Activated CD4-positive, alpha-beta T cell treated with anti-CD3 and anti-CD28 coated beads for 36 hours (primary cell): ENCODE measurements at regions not wholly inside any gene's neighbourhood (a gene's known extent, or its start where the extent isn't known, plus 50 kb on each side); places are given as distances from the start of the nearest gene placed in this dataset.

Source experiments
- ATAC-seq: fragments of 200-7000 bp; cut with Tn5 transposase; one replicate; pipeline ENCODE4 v1.10.0; 2021; ENCODE audit warnings: mild to moderate bottlenecking, moderate library complexity
- CTCF ChIA-PET: fragments of 350-600 bp; sonication (Branson Sonifier 250); formaldehyde crosslinking; loops from one replicate; lab custom pipeline; 2021; ENCODE audit warnings: antibody characterized with exemption; lab: Charles Lee
- POLR2A ChIA-PET: fragments of 350-600 bp; sonication (Branson Sonifier 250); formaldehyde crosslinking; loops from one replicate; lab custom pipeline; 2021; ENCODE audit warnings: antibody characterized with exemption, inconsistent platforms; lab: Charles Lee
- DNase-seq: peaks from one replicate; pipeline ENCODE4 v3.0.0-alpha.2; 2020
- H3K27ac Mint-ChIP-seq: one replicate; pipeline ENCODE4 v1.8.0; 2021; ENCODE audit warnings: mixed read lengths
- H3K27me3 Mint-ChIP-seq: one replicate; pipeline ENCODE4 v1.8.0; 2021; ENCODE audit warnings: mixed read lengths
- H3K36me3 Mint-ChIP-seq: one replicate; pipeline ENCODE4 v1.8.0; 2021; ENCODE audit warnings: low read depth, mixed read lengths
- H3K4me1 Mint-ChIP-seq: one replicate; pipeline ENCODE4 v1.8.0; 2021; ENCODE audit warnings: mixed read lengths
- H3K4me3 Mint-ChIP-seq: one replicate; pipeline ENCODE4 v1.8.0; 2021; ENCODE audit warnings: mild to moderate bottlenecking, moderate library complexity, mixed read lengths
- H3K9me3 Mint-ChIP-seq: one replicate; pipeline ENCODE4 v1.8.0; 2021; ENCODE audit warnings: low read depth, mixed read lengths
- intact Hi-C, 2 experiments: fragments of 100-400 bp; cut with DNase I in 1 of 2; cut with micrococcal nuclease in 1 of 2; formaldehyde crosslinking; loops; one replicate each; pipeline versions ENCODE4 v1.14.2 to v1.15.1; 2022 to 2024; cut with DNase I, micrococcal nuclease

DNA sequence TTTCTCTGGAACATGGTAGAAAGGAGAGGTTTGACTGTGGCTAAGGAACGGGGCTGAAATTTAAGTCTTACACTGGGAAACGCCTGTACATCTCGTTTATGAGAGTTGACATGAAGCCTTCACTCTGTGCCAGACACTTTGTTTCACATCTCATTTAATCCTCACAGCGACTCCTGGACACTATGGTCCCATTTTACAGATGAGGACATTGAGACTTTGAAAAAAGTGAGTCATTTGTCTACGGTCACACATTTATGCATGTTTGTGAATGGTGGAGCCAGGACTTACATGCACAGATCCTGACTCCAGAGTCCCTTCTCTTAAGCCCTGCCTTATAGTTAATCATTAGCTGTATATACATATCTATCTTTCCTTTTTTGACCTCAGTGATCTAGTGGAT lies 318.4 kb upstream of the EEF2KMT start:
- H3K27ac Mint-ChIP-seq, result no peak overlapping the region
- peaks cover 1% of the 10 kb centered on the region for H3K9me3 Mint-ChIP-seq
- ATAC-seq (no peak), DNase-seq (no peak)
- no peaks in the 10 kb centered on the region for H3K36me3 Mint-ChIP-seq
- intact Hi-C loops, result no loop called here
- peaks cover 3% of the 10 kb centered on the region for H3K27me3 Mint-ChIP-seq
- no peak overlapping the region for H3K4me3 Mint-ChIP-seq
- POLR2A ChIA-PET, result no interaction called here
- CTCF ChIA-PET, result no interaction called here
- H3K4me1 Mint-ChIP-seq, result no peaks in the 10 kb centered on the region

DNA sequence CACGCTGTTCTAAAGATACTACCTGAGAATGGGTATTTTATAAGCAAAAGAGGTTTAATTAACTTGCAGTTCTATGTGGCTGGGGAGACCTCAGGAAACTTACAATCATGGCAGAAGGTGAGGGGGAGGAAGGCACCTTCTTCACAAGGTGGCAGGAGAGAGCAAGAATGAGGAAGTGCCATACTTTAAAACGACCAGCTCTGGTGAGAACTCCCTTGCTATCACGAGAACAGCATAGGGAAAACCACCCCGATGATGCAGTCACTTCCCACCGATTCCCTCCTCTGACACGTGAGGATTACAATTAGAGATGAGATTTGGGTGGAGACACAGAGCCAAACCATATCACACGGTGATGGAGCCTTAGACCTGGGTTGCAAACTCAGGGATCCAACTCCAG lies 317.5 kb upstream of the EEF2KMT start:
- peaks cover 3% of the 10 kb centered on the region for H3K27me3 Mint-ChIP-seq
- peaks cover 4% of the 10 kb centered on the region for H3K9me3 Mint-ChIP-seq
- DNase-seq (no peak), ATAC-seq (no peak)
- H3K36me3 Mint-ChIP-seq, result no peaks in the 10 kb centered on the region
- H3K27ac Mint-ChIP-seq, result no peak overlapping the region
- CTCF ChIA-PET, result interaction anchor here (0.7 kb wide), 2 partner anchors 8 to 15 kb away, joined by 3 to 4 read pairs; no protein-coding TSS in a partner anchor
- H3K4me1 Mint-ChIP-seq, result no peaks in the 10 kb centered on the region
- no peak overlapping the region for H3K4me3 Mint-ChIP-seq
- intact Hi-C loops, result no loop called here
- POLR2A ChIA-PET, result no interaction called here

DNA sequence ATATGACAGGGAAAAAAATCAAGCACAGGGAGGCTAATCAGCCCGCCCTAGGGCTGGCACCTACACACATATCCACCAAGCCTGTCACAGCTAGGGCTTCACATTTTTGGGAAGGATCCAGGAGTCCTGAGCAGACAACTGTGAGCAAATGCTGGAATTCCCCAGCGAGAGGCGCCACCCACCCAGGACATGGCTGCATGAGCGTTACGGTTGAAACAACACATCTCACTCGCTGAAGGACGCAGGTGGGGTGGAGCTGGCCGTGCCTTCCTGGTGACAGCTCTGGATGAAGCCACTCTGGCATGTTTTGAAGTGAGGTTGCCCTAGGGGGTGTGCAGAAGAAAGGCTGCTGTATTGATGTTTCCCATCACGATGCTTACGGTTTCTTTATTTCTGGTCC lies 315.1 kb upstream of the EEF2KMT start:
- Mint-ChIP-seq H3K27ac (no peak overlapping the region), H3K27me3 (peaks cover 3% of the 10 kb centered on the region), H3K36me3 (no peaks in the 10 kb centered on the region), H3K4me1 (no peaks in the 10 kb centered on the region), H3K9me3 (peaks cover 4% of the 10 kb centered on the region), H3K4me3 (no peak overlapping the region)
- ChIA-PET CTCF (interaction anchor here (0.7 kb wide), 1 partner anchor 9 kb away, joined by 3 read pairs; no protein-coding TSS in a partner anchor), POLR2A (no interaction called here)
- intact Hi-C loops, result no loop called here
- no peak for ATAC-seq
- DNase-seq, result peak; percentile 6

DNA sequence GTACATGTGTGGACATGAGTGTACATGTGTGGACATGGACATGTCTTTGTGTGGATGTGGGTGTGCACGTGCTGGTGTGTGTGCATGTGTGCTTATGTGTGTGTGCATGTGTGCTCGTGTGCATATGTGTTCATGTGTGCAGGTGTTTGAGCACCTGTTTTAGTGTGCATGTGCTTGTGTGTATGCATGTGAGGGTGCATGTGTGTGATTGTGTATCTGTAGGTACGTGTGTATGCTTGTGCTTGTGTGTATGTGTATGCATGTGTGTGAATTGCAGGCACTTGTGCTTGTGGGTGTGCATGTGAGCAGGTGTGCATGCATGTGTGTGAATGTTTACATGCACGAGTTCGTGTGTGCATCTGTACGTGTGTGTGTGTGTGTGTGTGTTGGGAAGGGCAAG lies 300.6 kb upstream of the EEF2KMT start:
- no peak overlapping the region for H3K27ac Mint-ChIP-seq
- ATAC-seq (no peak), DNase-seq (no peak)
- intact Hi-C loops, result no loop called here
- H3K4me3 Mint-ChIP-seq, result no peak overlapping the region
- H3K27me3 Mint-ChIP-seq, result peaks cover 9% of the 10 kb centered on the region
- H3K4me1 Mint-ChIP-seq, result no peaks in the 10 kb centered on the region
- no peaks in the 10 kb centered on the region for H3K36me3 Mint-ChIP-seq
- no peaks in the 10 kb centered on the region for H3K9me3 Mint-ChIP-seq
- ChIA-PET POLR2A (no interaction called here), CTCF (no interaction called here)

DNA sequence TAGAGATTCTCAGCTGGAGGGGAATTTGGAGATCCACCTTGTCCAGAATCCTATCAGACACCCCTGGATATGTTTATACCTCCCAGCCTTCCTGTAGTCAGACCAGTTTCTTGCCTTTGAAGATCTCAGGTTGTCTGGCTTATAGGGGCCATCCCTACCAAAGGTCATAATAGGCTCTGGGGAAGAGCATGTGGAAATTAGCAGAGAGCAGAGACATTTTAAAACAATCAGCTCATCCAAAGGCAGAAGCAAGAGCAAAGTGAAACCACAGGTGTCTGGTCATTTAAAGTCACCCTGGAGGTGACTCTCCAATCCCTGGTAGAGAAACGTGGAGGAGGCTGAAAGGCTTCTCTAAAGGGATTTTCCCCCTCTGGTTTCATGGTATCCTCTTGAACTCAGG lies 299.3 kb upstream of the EEF2KMT start:
- intact Hi-C loops, result no loop called here
- no peak for DNase-seq
- Mint-ChIP-seq H3K36me3 (no peaks in the 10 kb centered on the region), H3K4me3 (no peak overlapping the region), H3K4me1 (no peaks in the 10 kb centered on the region), H3K27me3 (peaks cover 9% of the 10 kb centered on the region), H3K9me3 (no peaks in the 10 kb centered on the region), H3K27ac (no peak overlapping the region)
- ChIA-PET CTCF (no interaction called here), POLR2A (no interaction called here)
- no peak for ATAC-seq

DNA sequence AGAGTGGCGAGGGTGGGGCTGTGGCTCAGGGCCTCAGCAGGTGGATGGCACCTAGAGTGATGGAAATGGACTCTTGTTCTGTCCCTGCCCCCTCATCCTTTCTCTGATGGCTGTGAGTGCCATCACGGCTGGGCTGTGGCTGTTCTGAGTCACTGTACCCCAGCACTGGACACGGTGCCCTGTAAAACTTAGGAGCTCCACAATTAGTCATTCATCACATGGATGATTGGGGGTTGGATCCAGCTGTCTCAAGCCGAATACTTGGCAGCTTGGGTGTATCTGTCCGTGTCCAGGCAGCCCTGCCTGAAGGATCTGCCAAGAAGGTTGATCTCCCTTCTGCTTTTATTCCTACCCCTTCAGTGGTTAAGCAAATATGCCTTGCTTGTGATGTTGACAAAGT lies 295.5 kb upstream of the EEF2KMT start:
- no peaks in the 10 kb centered on the region for H3K4me1 Mint-ChIP-seq
- no peak for DNase-seq
- intact Hi-C loops, result no loop called here
- H3K27me3 Mint-ChIP-seq, result peaks cover 3% of the 10 kb centered on the region
- no peaks in the 10 kb centered on the region for H3K9me3 Mint-ChIP-seq
- CTCF ChIA-PET, result no interaction called here
- POLR2A ChIA-PET, result no interaction called here
- ATAC-seq, result no peak
- H3K27ac Mint-ChIP-seq, result no peak overlapping the region
- no peaks in the 10 kb centered on the region for H3K36me3 Mint-ChIP-seq
- H3K4me3 Mint-ChIP-seq, result no peak overlapping the region

DNA sequence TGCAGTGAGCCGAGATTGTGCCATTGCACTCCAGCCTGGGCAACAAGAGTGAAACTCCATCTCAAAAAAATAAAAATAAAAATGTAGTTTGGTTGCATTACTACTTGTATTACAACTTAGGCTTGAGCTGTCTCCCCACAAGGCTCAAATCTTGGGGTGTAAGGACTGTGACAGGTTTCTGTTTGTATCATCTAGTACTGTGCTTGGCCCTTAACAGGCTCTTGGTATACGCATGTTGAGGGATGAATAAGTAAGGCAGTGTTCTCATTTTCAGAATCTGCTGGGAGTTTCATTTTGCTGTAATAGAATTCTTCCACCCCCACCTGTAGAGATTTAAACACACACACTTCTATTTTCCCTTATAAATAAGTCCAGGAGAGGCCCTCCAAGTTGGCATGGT lies 289.4 kb upstream of the EEF2KMT start:
- DNase-seq, result no peak
- ChIA-PET CTCF (no interaction called here), POLR2A (no interaction called here)
- Mint-ChIP-seq H3K27ac (no peak overlapping the region), H3K4me3 (no peak overlapping the region), H3K27me3 (peaks cover 2% of the 10 kb centered on the region), H3K36me3 (no peaks in the 10 kb centered on the region), H3K4me1 (no peaks in the 10 kb centered on the region), H3K9me3 (no peaks in the 10 kb centered on the region)
- intact Hi-C loops, result no loop called here
- no peak for ATAC-seq

DNA sequence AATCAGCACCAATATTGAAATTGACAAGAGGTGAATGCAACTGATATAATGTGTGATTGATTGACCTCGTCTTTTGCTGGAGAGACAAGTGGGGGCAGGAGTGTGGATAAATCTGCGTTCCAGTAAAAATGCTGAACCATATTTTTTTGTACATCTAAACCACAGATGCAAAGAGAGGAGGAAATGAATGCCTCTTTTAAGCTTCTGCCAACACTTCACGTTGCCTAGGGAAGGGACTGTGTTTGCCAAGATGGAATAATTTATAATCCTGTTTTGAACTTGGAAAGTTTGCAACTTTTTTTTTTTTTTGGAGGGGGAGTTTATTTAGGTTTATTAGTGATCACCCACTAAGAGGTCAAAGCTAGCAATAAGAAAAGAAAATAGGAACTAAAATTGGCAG lies 288.2 kb upstream of the EEF2KMT start:
- Mint-ChIP-seq H3K36me3 (no peaks in the 10 kb centered on the region), H3K4me3 (no peak overlapping the region), H3K4me1 (no peaks in the 10 kb centered on the region), H3K27me3 (peaks cover 2% of the 10 kb centered on the region), H3K27ac (no peak overlapping the region), H3K9me3 (no peaks in the 10 kb centered on the region)
- intact Hi-C loops, result no loop called here
- ChIA-PET CTCF (no interaction called here), POLR2A (no interaction called here)
- no peak for ATAC-seq
- DNase-seq, result no peak

DNA sequence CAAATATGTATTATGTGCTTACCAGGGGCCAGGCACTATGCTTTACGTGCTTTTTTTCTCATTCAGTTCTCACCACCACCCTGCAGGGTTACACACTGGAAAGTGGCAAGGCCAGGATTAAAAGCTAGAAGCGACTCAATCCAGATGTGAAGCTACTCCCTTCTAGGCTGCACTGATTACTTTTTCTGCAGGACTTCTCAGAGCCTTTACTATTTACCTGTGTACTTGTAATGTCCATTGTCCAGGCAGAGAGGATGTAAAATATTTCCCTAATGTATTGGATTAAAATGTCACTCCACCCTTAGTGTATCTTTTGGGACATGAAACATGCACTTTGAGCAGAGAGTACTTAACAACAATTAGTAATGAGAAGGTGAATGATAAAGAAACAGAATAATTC lies 287.5 kb upstream of the EEF2KMT start:
- ChIA-PET CTCF (no interaction called here), POLR2A (no interaction called here)
- ATAC-seq (no peak), DNase-seq (no peak)
- Mint-ChIP-seq H3K4me3 (no peak overlapping the region), H3K27ac (no peak overlapping the region), H3K36me3 (no peaks in the 10 kb centered on the region), H3K4me1 (no peaks in the 10 kb centered on the region), H3K9me3 (no peaks in the 10 kb centered on the region), H3K27me3 (peaks cover 2% of the 10 kb centered on the region)
- intact Hi-C loops, result no loop called here

DNA sequence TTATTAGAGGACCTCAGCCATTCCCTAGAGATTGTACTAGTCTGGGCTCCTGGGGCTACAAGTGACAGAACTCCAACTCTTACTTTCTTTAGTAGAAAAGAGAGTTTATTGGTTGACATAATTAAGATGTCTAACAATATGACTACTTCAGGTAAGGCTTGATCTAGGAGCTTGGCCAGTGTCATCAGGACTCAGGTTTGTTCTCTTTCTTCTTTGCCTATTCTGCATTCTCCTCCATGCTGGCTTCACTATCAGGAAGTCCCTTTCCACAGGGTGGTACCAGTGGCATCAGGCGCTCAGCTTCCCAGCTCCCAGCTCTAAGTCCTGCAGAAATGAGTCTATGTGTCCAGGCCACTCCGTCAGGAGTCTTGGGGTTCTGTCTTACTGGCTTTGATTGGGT lies 286.1 kb upstream of the EEF2KMT start:
- Mint-ChIP-seq H3K36me3 (no peaks in the 10 kb centered on the region), H3K27me3 (peaks cover 2% of the 10 kb centered on the region), H3K9me3 (no peaks in the 10 kb centered on the region), H3K4me3 (no peak overlapping the region), H3K27ac (no peak overlapping the region), H3K4me1 (no peaks in the 10 kb centered on the region)
- intact Hi-C loops, result no loop called here
- ATAC-seq, result no peak
- no peak for DNase-seq
- POLR2A ChIA-PET, result no interaction called here
- CTCF ChIA-PET, result no interaction called here

DNA sequence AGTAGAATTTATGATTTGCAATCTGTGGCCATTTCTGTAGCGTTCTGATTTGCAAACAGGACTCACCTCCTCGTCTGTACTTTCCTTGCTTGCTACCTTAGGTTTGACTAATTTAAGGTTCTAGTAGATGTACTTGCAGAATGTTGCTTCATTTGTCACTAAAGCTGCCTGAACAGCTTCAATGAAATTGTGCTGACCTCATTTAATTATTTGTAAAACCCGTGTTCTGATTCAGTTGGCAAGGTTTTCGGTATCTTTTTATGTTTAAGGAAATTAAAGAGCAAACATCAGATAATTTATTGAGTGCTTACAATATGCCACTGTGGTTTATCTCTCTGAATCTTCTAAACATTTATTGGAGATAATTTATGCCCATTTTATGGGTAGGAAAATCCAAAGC lies 284.9 kb upstream of the EEF2KMT start:
- H3K27ac Mint-ChIP-seq, result no peak overlapping the region
- ATAC-seq, result no peak
- intact Hi-C loops, result no loop called here
- ChIA-PET POLR2A (interaction anchor here (0.7 kb wide), 1 partner anchor 135 kb away, joined by 7 read pairs; no protein-coding TSS in a partner anchor), CTCF (no interaction called here)
- H3K9me3 Mint-ChIP-seq, result no peaks in the 10 kb centered on the region
- no peaks in the 10 kb centered on the region for H3K36me3 Mint-ChIP-seq
- no peak for DNase-seq
- H3K27me3 Mint-ChIP-seq, result peaks cover under 1% of the 10 kb centered on the region
- no peak overlapping the region for H3K4me3 Mint-ChIP-seq
- H3K4me1 Mint-ChIP-seq, result no peaks in the 10 kb centered on the region

DNA sequence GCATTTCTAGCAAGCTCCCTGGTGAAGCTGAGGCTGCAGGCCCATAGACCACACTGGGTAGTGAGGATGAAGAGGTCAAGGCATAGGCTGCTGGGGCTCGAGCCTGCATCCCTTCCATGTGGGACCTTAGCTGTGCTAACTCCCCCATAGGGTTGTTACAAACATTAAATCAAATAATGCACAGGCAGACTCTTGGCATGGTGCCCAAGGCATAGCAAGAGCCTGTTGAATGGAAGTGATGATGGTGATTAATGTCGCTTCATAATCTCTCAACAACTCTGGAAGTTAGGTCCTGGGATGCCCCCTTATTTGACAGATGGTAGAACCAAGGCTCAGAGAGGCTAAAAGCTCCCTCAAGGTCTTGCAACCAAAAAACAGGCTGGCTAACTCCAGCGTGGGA lies 283.9 kb upstream of the EEF2KMT start:
- Mint-ChIP-seq H3K36me3 (no peaks in the 10 kb centered on the region), H3K27me3 (peaks cover 6% of the 10 kb centered on the region), H3K4me3 (no peak overlapping the region), H3K9me3 (no peaks in the 10 kb centered on the region), H3K27ac (no peak overlapping the region), H3K4me1 (no peaks in the 10 kb centered on the region)
- CTCF ChIA-PET, result no interaction called here
- no peak for DNase-seq
- intact Hi-C loops, result no loop called here
- no peak for ATAC-seq
- POLR2A ChIA-PET, result interaction anchor here (0.7 kb wide), 1 partner anchor 136 kb away, joined by 7 read pairs; no protein-coding TSS in a partner anchor

DNA sequence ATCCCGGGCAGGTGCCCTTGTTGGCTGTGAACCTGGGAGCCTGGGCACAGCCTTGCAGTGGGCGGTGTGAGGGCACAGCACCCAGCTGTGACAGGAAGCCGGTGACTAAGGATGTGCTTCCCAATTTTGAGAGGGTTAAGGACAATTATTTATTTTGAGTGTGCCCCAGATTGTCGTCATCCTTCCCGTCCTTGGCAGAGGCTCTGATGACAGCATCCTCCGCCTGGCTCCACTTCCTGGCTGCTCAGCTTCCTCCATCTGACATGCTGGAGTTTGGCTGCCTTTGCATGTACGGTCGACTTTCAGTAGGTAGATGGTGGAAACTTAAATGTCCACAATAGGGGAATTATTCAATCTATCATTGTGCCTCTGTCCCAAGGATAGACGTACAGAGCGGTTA lies 282.4 kb upstream of the EEF2KMT start:
- no peak overlapping the region for H3K27ac Mint-ChIP-seq
- H3K9me3 Mint-ChIP-seq, result no peaks in the 10 kb centered on the region
- no peak overlapping the region for H3K4me3 Mint-ChIP-seq
- no peak for DNase-seq
- no peak for ATAC-seq
- POLR2A ChIA-PET, result no interaction called here
- H3K36me3 Mint-ChIP-seq, result no peaks in the 10 kb centered on the region
- no peaks in the 10 kb centered on the region for H3K4me1 Mint-ChIP-seq
- peaks cover 14% of the 10 kb centered on the region for H3K27me3 Mint-ChIP-seq
- intact Hi-C loops, result no loop called here
- CTCF ChIA-PET, result no interaction called here
